Activated CD8-positive, alpha-beta T cell treated with anti-CD3 and anti-CD28 coated beads for 36 hours (primary cell): ENCODE measurements at regions not wholly inside any gene's neighbourhood (a gene's known extent, or its start where the extent isn't known, plus 50 kb on each side); places are given as distances from the start of the nearest gene placed in this dataset.

Experiments used
- ATAC-seq: fragments of 200-7000 bp; cut with Tn5 transposase; one replicate; pipeline ENCODE4 v1.10.0; 2021; ENCODE audit warnings: mild to moderate bottlenecking, moderate library complexity
- CTCF ChIA-PET: fragments of 350-600 bp; sonication (Branson Sonifier 250); formaldehyde crosslinking; loops from one replicate; lab custom pipeline; 2021; ENCODE audit warnings: antibody characterized with exemption; lab: Charles Lee
- POLR2A ChIA-PET: fragments of 350-600 bp; sonication (Branson Sonifier 250); formaldehyde crosslinking; loops from one replicate; lab custom pipeline; 2021; ENCODE audit warnings: antibody characterized with exemption; lab: Charles Lee
- DNase-seq: peaks from one replicate; pipeline ENCODE4 v3.0.0-alpha.2; 2020
- H3K27ac Mint-ChIP-seq: one replicate; pipeline ENCODE4 v1.8.0; 2021; ENCODE audit warnings: mild to moderate bottlenecking, mixed read lengths
- H3K27me3 Mint-ChIP-seq: one replicate; pipeline ENCODE4 v1.8.0; 2021; ENCODE audit warnings: mixed read lengths
- H3K36me3 Mint-ChIP-seq: one replicate; pipeline ENCODE4 v1.8.0; 2021; ENCODE audit warnings: low read depth, mixed read lengths
- H3K4me1 Mint-ChIP-seq: one replicate; pipeline ENCODE4 v1.8.0; 2021; ENCODE audit warnings: low read depth, mixed read lengths
- H3K4me3 Mint-ChIP-seq: one replicate; pipeline ENCODE4 v1.8.0; 2021; ENCODE audit warnings: mild to moderate bottlenecking, moderate library complexity, mixed read lengths
- H3K9me3 Mint-ChIP-seq: one replicate; pipeline ENCODE4 v1.8.0; 2021; ENCODE audit warnings: mixed read lengths
- intact Hi-C: fragments of 100-400 bp; cut with micrococcal nuclease; formaldehyde crosslinking; loops from one replicate; pipeline ENCODE4 v1.10.0; 2022
- TF ChIP-seq, protein P1 (sequence below): fragments of 200-600 bp; IDR thresholded peaks from one replicate; pipeline ENCODE4 v1.8.0; 2022; ENCODE audit warnings: antibody characterized with exemption, mild to moderate bottlenecking

GRCh38 chr1:79629414-79629813 is 622.9 kb upstream of the ADGRL4 start:
- POLR2A ChIA-PET: no interaction called here

GRCh38 chr1:79617777-79618176 is 611.2 kb upstream of the ADGRL4 start:
- no peaks in the 10 kb centered on the region for H3K36me3 Mint-ChIP-seq
- H3K9me3 Mint-ChIP-seq: peaks cover 4% of the 10 kb centered on the region
- CTCF ChIA-PET: no interaction called here
- H3K4me1 Mint-ChIP-seq: no peaks in the 10 kb centered on the region
- no peak overlapping the region for H3K27ac Mint-ChIP-seq
- no peaks in the 10 kb centered on the region for H3K27me3 Mint-ChIP-seq
- intact Hi-C loops: no loop called here
- TF ChIP-seq, protein P1, sequence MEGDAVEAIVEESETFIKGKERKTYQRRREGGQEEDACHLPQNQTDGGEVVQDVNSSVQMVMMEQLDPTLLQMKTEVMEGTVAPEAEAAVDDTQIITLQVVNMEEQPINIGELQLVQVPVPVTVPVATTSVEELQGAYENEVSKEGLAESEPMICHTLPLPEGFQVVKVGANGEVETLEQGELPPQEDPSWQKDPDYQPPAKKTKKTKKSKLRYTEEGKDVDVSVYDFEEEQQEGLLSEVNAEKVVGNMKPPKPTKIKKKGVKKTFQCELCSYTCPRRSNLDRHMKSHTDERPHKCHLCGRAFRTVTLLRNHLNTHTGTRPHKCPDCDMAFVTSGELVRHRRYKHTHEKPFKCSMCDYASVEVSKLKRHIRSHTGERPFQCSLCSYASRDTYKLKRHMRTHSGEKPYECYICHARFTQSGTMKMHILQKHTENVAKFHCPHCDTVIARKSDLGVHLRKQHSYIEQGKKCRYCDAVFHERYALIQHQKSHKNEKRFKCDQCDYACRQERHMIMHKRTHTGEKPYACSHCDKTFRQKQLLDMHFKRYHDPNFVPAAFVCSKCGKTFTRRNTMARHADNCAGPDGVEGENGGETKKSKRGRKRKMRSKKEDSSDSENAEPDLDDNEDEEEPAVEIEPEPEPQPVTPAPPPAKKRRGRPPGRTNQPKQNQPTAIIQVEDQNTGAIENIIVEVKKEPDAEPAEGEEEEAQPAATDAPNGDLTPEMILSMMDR: no peak
- H3K4me3 Mint-ChIP-seq: no peak overlapping the region
- POLR2A ChIA-PET: no interaction called here
- no peak for ATAC-seq
- no peak for DNase-seq

More at GRCh38 chr1:79629414-79629813, 622.9 kb upstream of the ADGRL4 start:
- Mint-ChIP-seq H3K9me3 (peaks cover 2% of the 10 kb centered on the region), H3K36me3 (no peaks in the 10 kb centered on the region), H3K27ac (no peak overlapping the region), H3K27me3 (no peaks in the 10 kb centered on the region), H3K4me3 (no peak overlapping the region), H3K4me1 (no peaks in the 10 kb centered on the region)
- DNase-seq (no peak), ATAC-seq (no peak)
- intact Hi-C loops: no loop called here
- TF ChIP-seq, protein P1: no peak
- CTCF ChIA-PET: no interaction called here

- no peak overlapping the region for H3K4me3 Mint-ChIP-seq
- no peaks in the 10 kb centered on the region for H3K27me3 Mint-ChIP-seq
- CTCF ChIA-PET: no interaction called here
- intact Hi-C loops: no loop called here
- TF ChIP-seq, protein P1: no peak
- no peaks in the 10 kb centered on the region for H3K36me3 Mint-ChIP-seq
- POLR2A ChIA-PET: no interaction called here
- H3K4me1 Mint-ChIP-seq: no peaks in the 10 kb centered on the region
- DNase-seq (no peak), ATAC-seq (no peak)
- H3K9me3 Mint-ChIP-seq: peaks cover 3% of the 10 kb centered on the region
- no peak overlapping the region for H3K27ac Mint-ChIP-seq
These were observed 608.2 kb upstream of the ADGRL4 start for GRCh38 chr1:79614762-79615161.

DNA sequence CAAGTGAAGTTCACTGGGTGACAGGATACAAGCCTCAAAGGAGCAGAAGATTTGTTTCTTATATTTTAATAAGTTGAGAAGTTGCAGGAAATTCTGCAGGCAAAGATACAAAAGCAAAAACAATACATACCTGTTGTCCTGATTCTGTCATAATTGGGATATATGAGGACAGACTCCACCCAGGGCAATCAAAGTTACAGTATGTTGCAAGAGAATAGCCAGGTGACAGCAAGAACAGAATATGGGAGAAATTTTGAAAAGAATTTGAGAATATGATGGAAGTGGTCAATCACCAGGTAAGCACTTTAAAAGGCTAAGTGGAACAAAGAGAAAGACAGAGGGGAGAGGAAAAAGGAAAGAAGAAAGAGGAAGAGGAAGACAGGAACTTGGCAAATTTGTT is 607.6 kb upstream of the ADGRL4 start:
- ChIA-PET CTCF (no interaction called here), POLR2A (no interaction called here)
- Mint-ChIP-seq H3K4me1 (no peaks in the 10 kb centered on the region), H3K27me3 (no peaks in the 10 kb centered on the region), H3K9me3 (peaks cover 3% of the 10 kb centered on the region), H3K4me3 (no peak overlapping the region), H3K27ac (no peak overlapping the region), H3K36me3 (no peaks in the 10 kb centered on the region)
- intact Hi-C loops: no loop called here
- DNase-seq (no peak), ATAC-seq (no peak)
- TF ChIP-seq, protein P1: no peak

GRCh38 chr1:79613046-79613445 is 606.5 kb upstream of the ADGRL4 start:
- H3K27me3 Mint-ChIP-seq: no peaks in the 10 kb centered on the region
- POLR2A ChIA-PET: no interaction called here
- H3K27ac Mint-ChIP-seq: no peak overlapping the region
- CTCF ChIA-PET: interaction anchor here (1.0 kb wide), 1 partner anchor 9 kb away, joined by 3 read pairs; no protein-coding TSS in a partner anchor
- TF ChIP-seq, protein P1: no peak
- no peaks in the 10 kb centered on the region for H3K4me1 Mint-ChIP-seq
- intact Hi-C loops: no loop called here
- no peak for ATAC-seq
- no peak overlapping the region for H3K4me3 Mint-ChIP-seq
- DNase-seq: no peak
- H3K9me3 Mint-ChIP-seq: no peaks in the 10 kb centered on the region
- no peaks in the 10 kb centered on the region for H3K36me3 Mint-ChIP-seq
